ENCODE measurements at regions not wholly inside any gene's neighbourhood (a gene's known extent, or its start where the extent isn't known, plus 50 kb on each side); places are given as distances from the start of the nearest gene placed in this dataset.
"Not testable (repeated sequence)": the region's sequence is repeated elsewhere in the genome, so short reads cannot be mapped to it uniquely, and the experiment has no call there.

- intact Hi-C loops (cut with DNase I) = no loop called here
- no peak for DNase-seq
- no peak for ATAC-seq
Observed at GRCh38 chr6:14472986-14473337, 355.4 kb downstream of the CD83 start.

- DNase-seq = no peak
- intact Hi-C loops (cut with DNase I) = no loop called here
- ATAC-seq = no peak
Observed at GRCh38 chr6:14474816-14475215, 357.2 kb downstream of the CD83 start.

GRCh38 chr6:14475306-14475705 is 357.7 kb downstream of the CD83 start:
- intact Hi-C loops (cut with DNase I) = no loop called here
- no peak for ATAC-seq
- DNase-seq = no peak

- DNase-seq = peak; percentile 60
- ATAC-seq = peak; percentile 87 to 95
- intact Hi-C loops (cut with DNase I) = no loop called here
Observed at GRCh38 chr6:14476793-14477531, 359.4 kb downstream of the CD83 start.

GRCh38 chr6:14477559-14477958 is 360.0 kb downstream of the CD83 start:
- no peak for DNase-seq
- no peak for ATAC-seq
- intact Hi-C loops (cut with DNase I) = no loop called here

- no peak for DNase-seq
- intact Hi-C loops (cut with DNase I) = no loop called here
- peak in 1 of 2 donors; percentile 36 for ATAC-seq
Observed at GRCh38 chr6:14478381-14479225, 361.0 kb downstream of the CD83 start.

GRCh38 chr6:14481946-14482345 is 364.4 kb downstream of the CD83 start:
- DNase-seq; intact Hi-C loops (cut with DNase I); ATAC-seq: not testable (repeated sequence)

- intact Hi-C loops (cut with DNase I) = no loop called here
- ATAC-seq = no peak
- DNase-seq = no peak
Observed at GRCh38 chr6:14487625-14488024, 370.1 kb downstream of the CD83 start.

- DNase-seq (no peak), ATAC-seq (no peak)
- intact Hi-C loops (cut with DNase I) = no loop called here
Observed at GRCh38 chr6:14488180-14488579, 370.6 kb downstream of the CD83 start.

GRCh38 chr6:14489445-14489844 is 371.9 kb downstream of the CD83 start:
- DNase-seq (no peak), ATAC-seq (no peak)
- intact Hi-C loops (cut with DNase I) = no loop called here

GRCh38 chr6:14498748-14499147 is 381.2 kb downstream of the CD83 start:
- intact Hi-C loops (cut with DNase I) = no loop called here
- DNase-seq (no peak), ATAC-seq (no peak)

GRCh38 chr6:14499309-14499708 is 381.7 kb downstream of the CD83 start:
- ATAC-seq (no peak), DNase-seq (no peak)
- intact Hi-C loops (cut with DNase I) = no loop called here

GRCh38 chr6:14499841-14500240 is 382.3 kb downstream of the CD83 start:
- intact Hi-C loops (cut with DNase I) = no loop called here
- DNase-seq (no peak), ATAC-seq (peak in 1 of 2 donors; percentile 81)

GRCh38 chr6:14500809-14501208 is 383.2 kb downstream of the CD83 start:
- no peak for ATAC-seq
- DNase-seq = no peak
- intact Hi-C loops (cut with DNase I) = no loop called here

- intact Hi-C loops (cut with DNase I) = no loop called here
- ATAC-seq (no peak), DNase-seq (no peak)
Observed at GRCh38 chr6:14501240-14501639, 383.7 kb downstream of the CD83 start.

- ATAC-seq = no peak
Observed at GRCh38 chr6:14501914-14502313, 384.3 kb downstream of the CD83 start.

GRCh38 chr6:14502551-14502950 is 385.0 kb downstream of the CD83 start:
- DNase-seq = no peak
- intact Hi-C loops (cut with DNase I) = no loop called here
- ATAC-seq = no peak

More at GRCh38 chr6:14501914-14502313, 384.3 kb downstream of the CD83 start:
- intact Hi-C loops (cut with DNase I) = no loop called here
- DNase-seq = no peak

GRCh38 chr6:14505401-14505800 is 387.8 kb downstream of the CD83 start:
- DNase-seq = no peak
- no peak for ATAC-seq
- intact Hi-C loops (cut with DNase I) = no loop called here

- DNase-seq (no peak), ATAC-seq (no peak)
- intact Hi-C loops (cut with DNase I) = no loop called here
Observed at GRCh38 chr6:14506656-14507246, 389.2 kb downstream of the CD83 start.

GRCh38 chr6:14509120-14509519 is 391.5 kb downstream of the CD83 start:
- intact Hi-C loops (cut with DNase I) = no loop called here
- DNase-seq (no peak), ATAC-seq (no peak)
